K562 (cell line): ENCODE measurements at regions not wholly inside any gene's neighbourhood (a gene's known extent, or its start where the extent isn't known, plus 50 kb on each side); places are given as distances from the start of the nearest gene placed in this dataset.
"Not testable (repeated sequence)": the region's sequence is repeated elsewhere in the genome, so short reads cannot be mapped to it uniquely, and the experiment has no call there.

Experiments
- ATAC-seq: fragments of 200-7000 bp; cut with Tn5 transposase; 3 replicates; pipeline ENCODE4 v1.9.1; 2020; ENCODE audit warnings: moderate library complexity
- BruUV-seq: library from RNA; stranded (reverse); fragments of 400-500 nt; replicated peaks from 2 replicates; lab custom pipeline; 2021; lab: Mats Ljungman, UMichigan
- CTCF ChIA-PET: fragments of 300-600 bp; formaldehyde crosslinking; extraction: SDS; loops from one replicate; lab custom pipeline; 2021; ENCODE audit warnings: low intra/inter-chr PET ratio; lab: Yijun Ruan, JAX
- POLR2A ChIA-PET: fragments of 300-600, 350-650 bp; sonication (Branson Sonifier 250); formaldehyde crosslinking; extraction: SDS; loops from one replicate; lab custom pipeline; 2021; ENCODE audit warnings: antibody characterized with exemption, inconsistent platforms; lab: Yijun Ruan, JAX
- DNase-seq, 4 experiments: peaks; one replicate each; pipeline versions ENCODE4 v3.0.0 to v3.0.0-alpha.2; 2011 to 2018; ENCODE audit warnings: low spot score in 3 of 4, mixed read lengths in 3 of 4; ENCODE audit errors: extremely low read depth in 1 of 4
- FAIRE-seq: peaks from 2 replicates; lab custom pipeline; 2011; peaks lifted over from hg19 to GRCh38; lab: Jason Lieb, UNC
- H2AFZ ChIP-seq: 2 replicates; pipeline ENCODE4 v1.6.0; 2011; ENCODE audit warnings: low read depth, low read length, control low read depth, inconsistent platforms
- H3K27ac ChIP-seq: fragments of 200-600 bp; 3 replicates; pipeline ENCODE4 v1.8.0; 2011; ENCODE audit warnings: low read depth, mild to moderate bottlenecking, control low read depth, inconsistent platforms, low read length, moderate library complexity, mixed read lengths; ENCODE audit errors: extremely low read depth
- H3K27me3 ChIP-seq, 2 experiments: fragments of 300-600 bp in 1 of 2; 2 replicates in 1 of 2; 3 replicates in 1 of 2; pipeline versions ENCODE4 v1.6.0 to v1.8.0; 2011; ENCODE audit warnings: inconsistent platforms in 2 of 2, low read length in 2 of 2, mild to moderate bottlenecking in 1 of 2, mixed read lengths in 1 of 2, moderate library complexity in 1 of 2; ENCODE audit not compliant: control insufficient read depth in 2 of 2, insufficient read depth in 2 of 2
- H3K36me3 ChIP-seq: fragments of 300-600 bp; 3 replicates; pipeline ENCODE4 v1.8.0; 2011; ENCODE audit warnings: mild to moderate bottlenecking, low read length, inconsistent platforms; ENCODE audit not compliant: control insufficient read depth, insufficient read depth
- H3K4me1 ChIP-seq, 2 experiments: fragments of 200-600 bp in 1 of 2; replicated peaks in 1 of 2; 2 replicates in 1 of 2; 3 replicates in 1 of 2; pipeline versions ENCODE4 v1.5.1 to v1.8.0; 2011; ENCODE audit warnings: inconsistent platforms in 2 of 2, low read length in 2 of 2, mild to moderate bottlenecking in 1 of 2, mixed read lengths in 1 of 2, moderate library complexity in 1 of 2; ENCODE audit not compliant: control insufficient read depth in 2 of 2, insufficient read depth in 2 of 2
- H3K4me2 ChIP-seq: 2 replicates; pipeline ENCODE4 v1.6.1; 2011; ENCODE audit warnings: low read length, control low read depth, inconsistent platforms, mixed read lengths; ENCODE audit not compliant: insufficient read depth
- H3K4me3 ChIP-seq: fragments of 200-600 bp; sonication (generic), shearing (Covaris generic); 2 replicates; pipeline ENCODE4 v1.5.1; 2016; ENCODE audit warnings: control low read depth, inconsistent platforms
- H3K79me2 ChIP-seq: fragments of 200-600 bp; 3 replicates; pipeline ENCODE4 v1.8.0; 2011; ENCODE audit warnings: low read length, inconsistent platforms; ENCODE audit not compliant: control insufficient read depth, insufficient read depth
- H3K9ac ChIP-seq, 2 experiments: 2 replicates each; pipeline versions ENCODE4 v1.6.0 to v1.6.1; 2011; ENCODE audit warnings: low read depth in 2 of 2, low read length in 2 of 2, control low read depth in 1 of 2, inconsistent platforms in 1 of 2, mild to moderate bottlenecking in 1 of 2, mixed read lengths in 1 of 2; ENCODE audit not compliant: insufficient read depth in 1 of 2
- H3K9me1 ChIP-seq: one replicate; pipeline ENCODE4 v1.6.0; 2011; ENCODE audit warnings: inconsistent platforms, mild to moderate bottlenecking, low read length, moderate library complexity; ENCODE audit not compliant: control insufficient read depth, insufficient read depth
- H3K9me3 ChIP-seq: replicated peaks from 2 replicates; pipeline ENCODE4 v1.5.1; 2011; ENCODE audit warnings: low read depth, low read length, inconsistent platforms; ENCODE audit not compliant: control insufficient read depth, insufficient read depth
- H4K20me1 ChIP-seq: replicated peaks from 2 replicates; pipeline ENCODE4 v1.6.1; 2011; ENCODE audit warnings: low read length, inconsistent platforms, mixed read lengths; ENCODE audit not compliant: control insufficient read depth, insufficient read depth
- CC2D1A ChIP-seq: fragments of 450-650 bp; IDR thresholded peaks from 2 replicates; pipeline ENCODE4 v1.6.1; 2017; ENCODE audit warnings: mild to moderate bottlenecking
- PHF20 ChIP-seq: fragments of 450-650 bp; IDR thresholded peaks from 2 replicates; pipeline ENCODE4 v1.6.1; 2018; ENCODE audit not compliant: partially characterized antibody
- WGBS: fragments of 100-300 bp; shearing (Covaris generic); methylation state at CpG from one replicate; pipeline ENCODE4 v1.1.6; 2016; ENCODE audit warnings: low coverage, mixed read lengths; ENCODE audit not compliant: insufficient coverage; ENCODE audit errors: missing lambda C conversion rate; 5-methylcytosine and 5-hydroxymethylcytosine counted together
- in situ Hi-C: fragments of 300-500 bp; cut with MboI; formaldehyde crosslinking; loops from 4 replicates; pipeline ENCODE4 v1.15.0; 2018; ENCODE audit warnings: inconsistent platforms, mixed read lengths
- intact Hi-C: fragments of 100-400 bp; cut with micrococcal nuclease; formaldehyde crosslinking; loops from 2 replicates; pipeline ENCODE4 v1.14.2; 2022

DNA sequence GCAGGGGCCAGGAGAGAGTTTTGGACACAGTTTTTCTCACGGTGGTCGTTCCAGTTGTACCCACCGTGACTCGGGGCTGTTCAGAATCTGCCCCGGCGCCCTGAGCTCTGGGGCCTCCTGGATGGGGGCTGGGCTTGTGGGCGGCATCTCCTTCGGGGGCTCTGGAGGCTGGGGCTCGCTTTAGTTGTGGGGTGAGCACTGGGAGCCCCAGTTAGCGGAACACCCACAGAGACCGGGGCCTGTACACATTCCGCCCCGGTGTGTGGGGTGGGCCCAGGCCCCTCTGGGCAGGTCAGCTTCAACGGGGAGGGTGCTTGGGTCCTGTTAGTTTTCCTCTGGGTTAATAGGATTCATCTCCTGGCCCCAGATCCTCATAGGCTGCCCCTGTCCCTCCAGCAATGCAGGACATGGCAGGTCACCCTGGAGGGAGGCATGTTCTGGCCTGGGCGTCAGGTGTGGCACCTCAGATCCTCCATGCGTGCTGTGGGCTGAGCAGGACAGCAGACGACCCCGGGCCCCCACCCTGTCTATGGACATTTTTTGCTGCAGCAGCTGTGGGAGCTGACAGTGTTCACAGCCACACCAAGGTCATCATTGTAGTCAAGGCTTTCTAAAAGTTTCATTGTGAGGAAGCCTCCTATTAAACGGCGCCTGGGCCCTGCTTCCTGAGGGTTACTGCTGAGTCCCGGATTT, 393.2 kb downstream of the TMEM121 start (continued):
- TF ChIP-seq CC2D1A (no peak), PHF20 (no peak)

DNA sequence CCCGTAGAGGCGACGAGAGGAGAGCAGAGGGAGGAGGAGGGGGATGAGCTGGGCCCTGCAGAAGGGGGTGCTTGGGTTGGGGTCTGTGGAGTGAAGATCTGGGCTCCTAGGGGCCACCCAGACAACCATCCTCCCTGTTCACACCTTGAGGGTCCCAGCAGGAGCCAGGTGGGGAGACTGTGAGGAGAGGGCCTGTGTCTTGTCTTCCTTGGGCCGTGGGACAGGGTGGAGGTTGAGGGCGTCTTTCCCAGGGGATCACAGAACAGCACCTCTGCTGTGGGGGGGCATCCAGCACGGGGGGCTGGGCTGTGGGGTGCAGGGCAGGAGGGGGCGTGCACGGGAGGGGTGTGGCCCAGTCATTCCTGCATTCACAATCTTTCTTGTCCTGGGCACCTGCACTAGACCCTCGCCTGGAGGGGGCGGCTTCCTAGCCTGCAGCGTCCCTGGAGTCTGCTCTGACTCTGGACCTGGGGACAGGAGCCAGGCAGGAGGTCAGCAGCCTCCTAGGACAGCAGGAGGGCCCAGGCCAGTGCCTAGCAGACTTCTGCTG, 393.8 kb downstream of the TMEM121 start:
- H3K79me2 ChIP-seq, H3K4me3 ChIP-seq, H3K4me2 ChIP-seq, ATAC-seq, intact Hi-C loops, H3K27ac ChIP-seq, H3K4me1 ChIP-seq, H3K27me3 ChIP-seq, in situ Hi-C loops, H3K9me3 ChIP-seq, H2AFZ ChIP-seq, POLR2A ChIA-PET, H4K20me1 ChIP-seq, H3K9me1 ChIP-seq, H3K9ac ChIP-seq, H3K36me3 ChIP-seq, BruUV-seq, FAIRE-seq, CTCF ChIA-PET: not testable (repeated sequence)
- 0% methylated on average over 2 of the region's 11 CpGs for WGBS
- DNase-seq: peak in 1 of 4 experiments; percentile 0

DNA sequence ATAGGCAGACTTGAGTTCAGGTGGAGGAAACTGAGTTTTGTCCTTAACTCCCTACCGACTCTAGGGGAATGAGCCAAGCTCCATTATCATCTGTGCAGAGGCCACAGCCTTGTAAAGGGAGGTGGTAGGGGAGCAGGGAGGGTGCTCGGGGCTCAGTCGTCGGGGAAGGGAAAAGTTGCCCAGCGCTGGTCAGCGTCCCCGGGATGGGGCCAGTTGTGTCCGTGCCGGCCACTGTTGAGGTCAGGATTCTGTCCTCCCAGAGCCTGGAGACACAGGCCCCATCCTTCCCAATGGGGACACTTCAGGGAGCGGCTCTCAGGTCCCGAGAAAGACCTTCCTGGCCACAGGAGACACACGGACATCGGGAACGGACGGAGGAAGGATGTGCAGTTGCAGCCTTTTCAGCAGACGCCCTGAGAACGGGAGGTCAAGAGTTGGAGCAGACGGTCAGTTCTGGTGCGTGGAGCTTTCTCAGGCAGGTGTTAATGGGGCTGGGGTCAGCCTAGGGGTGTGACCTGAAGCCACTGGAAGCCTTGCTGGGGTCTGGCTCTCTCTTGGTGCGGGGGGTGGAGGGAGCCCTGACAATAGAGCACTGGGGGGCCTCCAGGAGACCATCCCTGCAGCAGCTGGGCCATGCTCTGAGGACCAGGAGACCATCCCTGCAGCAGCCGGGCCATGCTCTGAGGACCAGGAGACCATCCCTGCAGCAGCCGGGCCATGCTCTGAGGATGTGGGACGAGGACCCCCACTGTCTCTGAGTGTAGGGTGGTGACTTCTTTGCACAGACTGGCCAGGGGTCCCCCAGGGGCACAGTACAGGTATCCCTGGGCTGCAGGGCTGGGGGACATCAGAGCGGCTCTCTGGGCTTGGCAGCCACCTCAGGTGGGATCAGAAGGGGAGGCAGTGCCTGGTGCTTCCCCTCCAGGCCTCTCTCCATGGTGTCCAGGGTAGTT, 394.7 kb downstream of the TMEM121 start:
- FAIRE-seq, BruUV-seq, H3K9ac ChIP-seq, intact Hi-C loops, H3K9me3 ChIP-seq, H3K36me3 ChIP-seq, H3K4me1 ChIP-seq, H3K4me2 ChIP-seq, H4K20me1 ChIP-seq, H3K79me2 ChIP-seq, H3K27me3 ChIP-seq, H3K9me1 ChIP-seq, H2AFZ ChIP-seq, H3K27ac ChIP-seq, ATAC-seq, H3K4me3 ChIP-seq, POLR2A ChIA-PET, in situ Hi-C loops, CTCF ChIA-PET: not testable (repeated sequence)
- DNase-seq: peak in 1 of 4 experiments; percentile 0
- WGBS: 0% methylated on average over 10 of the region's 24 CpGs

DNA sequence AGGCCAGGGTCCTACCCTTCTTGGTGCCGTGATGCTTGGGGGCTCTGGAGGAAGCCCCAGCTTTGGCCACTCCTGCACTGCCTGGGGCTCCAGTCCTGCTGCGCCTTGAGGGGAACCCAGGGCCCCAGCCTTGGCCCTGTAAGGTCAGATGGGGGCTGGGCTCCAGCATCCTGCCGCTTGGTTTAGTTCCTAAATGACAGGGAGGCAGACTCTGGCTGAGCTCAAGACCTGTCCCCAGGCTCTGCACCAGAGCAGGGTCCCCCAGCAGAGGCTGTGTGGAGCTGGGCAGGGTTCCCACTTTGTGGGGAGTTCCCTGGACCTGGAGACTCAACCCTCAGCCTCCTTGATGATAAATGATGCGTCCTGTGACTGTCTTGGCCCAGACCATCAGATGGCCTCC, 395.4 kb downstream of the TMEM121 start:
- intact Hi-C loops, H3K79me2 ChIP-seq: not testable (repeated sequence)

More for the DNA sequence above, 395.4 kb downstream of the TMEM121 start:
- 0% methylated on average over 3 of the region's 4 CpGs for WGBS
- peak in 1 of 4 experiments; percentile 0 for DNase-seq
- in situ Hi-C loops, H3K4me3 ChIP-seq, H2AFZ ChIP-seq, H3K4me2 ChIP-seq, CTCF ChIA-PET, H3K9ac ChIP-seq, H4K20me1 ChIP-seq, BruUV-seq, H3K4me1 ChIP-seq, H3K27ac ChIP-seq, H3K36me3 ChIP-seq, H3K9me1 ChIP-seq, H3K9me3 ChIP-seq, H3K27me3 ChIP-seq, FAIRE-seq, POLR2A ChIA-PET, ATAC-seq: not testable (repeated sequence)
